ENCODE measurements at regions not wholly inside any gene's neighbourhood (a gene's known extent, or its start where the extent isn't known, plus 50 kb on each side); places are given as distances from the start of the nearest gene placed in this dataset.

DNA sequence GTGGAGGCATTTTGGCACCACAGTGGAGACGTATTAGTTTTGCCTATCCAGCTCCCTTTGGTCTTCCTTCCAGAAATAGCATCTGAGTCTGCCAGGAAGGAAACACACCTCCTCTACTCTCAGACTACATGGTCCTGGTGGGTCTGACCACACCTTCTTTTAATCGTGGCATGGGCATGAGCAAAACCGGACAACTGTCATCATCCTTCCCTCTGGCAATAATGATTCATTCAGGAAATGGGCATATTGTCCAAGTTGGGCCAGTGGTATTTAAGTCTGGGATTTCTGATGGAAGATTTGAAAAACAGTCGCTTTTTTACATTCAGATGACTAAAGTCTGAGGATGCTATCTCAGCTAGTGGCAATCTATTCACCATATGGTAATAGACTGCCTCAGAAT is 601.0 kb upstream of the ADAMTS9 start:
- TF ChIP-seq, protein P1, sequence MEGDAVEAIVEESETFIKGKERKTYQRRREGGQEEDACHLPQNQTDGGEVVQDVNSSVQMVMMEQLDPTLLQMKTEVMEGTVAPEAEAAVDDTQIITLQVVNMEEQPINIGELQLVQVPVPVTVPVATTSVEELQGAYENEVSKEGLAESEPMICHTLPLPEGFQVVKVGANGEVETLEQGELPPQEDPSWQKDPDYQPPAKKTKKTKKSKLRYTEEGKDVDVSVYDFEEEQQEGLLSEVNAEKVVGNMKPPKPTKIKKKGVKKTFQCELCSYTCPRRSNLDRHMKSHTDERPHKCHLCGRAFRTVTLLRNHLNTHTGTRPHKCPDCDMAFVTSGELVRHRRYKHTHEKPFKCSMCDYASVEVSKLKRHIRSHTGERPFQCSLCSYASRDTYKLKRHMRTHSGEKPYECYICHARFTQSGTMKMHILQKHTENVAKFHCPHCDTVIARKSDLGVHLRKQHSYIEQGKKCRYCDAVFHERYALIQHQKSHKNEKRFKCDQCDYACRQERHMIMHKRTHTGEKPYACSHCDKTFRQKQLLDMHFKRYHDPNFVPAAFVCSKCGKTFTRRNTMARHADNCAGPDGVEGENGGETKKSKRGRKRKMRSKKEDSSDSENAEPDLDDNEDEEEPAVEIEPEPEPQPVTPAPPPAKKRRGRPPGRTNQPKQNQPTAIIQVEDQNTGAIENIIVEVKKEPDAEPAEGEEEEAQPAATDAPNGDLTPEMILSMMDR (IDR thresholded peaks at IDR 0.05): no peak
- TF ChIP-seq POLR2A (IDR thresholded peaks at IDR 0.05): no peak

All from thyroid gland (tissue), 4 donors.